Stimulated activated CD8-positive, alpha-beta memory T cell treated with anti-CD3 and anti-CD28 coated beads, Interleukin-2, amount 100 ng/mL, for 1 hour (primary cell): ENCODE measurements at regions not wholly inside any gene's neighbourhood (a gene's known extent, or its start where the extent isn't known, plus 50 kb on each side); places are given as distances from the start of the nearest gene placed in this dataset.
A peak's percentile ranks its signal among the peaks of the same experiment; 100 is the strongest.

Experiments used
- DNase-seq, 2 donors: peaks; one replicate each; pipeline ENCODE4 v3.0.0-alpha.2; 2020; ENCODE audit warnings: low read depth in 2 of 2

GRCh38 chr1:47703156-47703825 lies 265.4 kb downstream of the FOXD2 start:
- DNase-seq = no peak

DNA sequence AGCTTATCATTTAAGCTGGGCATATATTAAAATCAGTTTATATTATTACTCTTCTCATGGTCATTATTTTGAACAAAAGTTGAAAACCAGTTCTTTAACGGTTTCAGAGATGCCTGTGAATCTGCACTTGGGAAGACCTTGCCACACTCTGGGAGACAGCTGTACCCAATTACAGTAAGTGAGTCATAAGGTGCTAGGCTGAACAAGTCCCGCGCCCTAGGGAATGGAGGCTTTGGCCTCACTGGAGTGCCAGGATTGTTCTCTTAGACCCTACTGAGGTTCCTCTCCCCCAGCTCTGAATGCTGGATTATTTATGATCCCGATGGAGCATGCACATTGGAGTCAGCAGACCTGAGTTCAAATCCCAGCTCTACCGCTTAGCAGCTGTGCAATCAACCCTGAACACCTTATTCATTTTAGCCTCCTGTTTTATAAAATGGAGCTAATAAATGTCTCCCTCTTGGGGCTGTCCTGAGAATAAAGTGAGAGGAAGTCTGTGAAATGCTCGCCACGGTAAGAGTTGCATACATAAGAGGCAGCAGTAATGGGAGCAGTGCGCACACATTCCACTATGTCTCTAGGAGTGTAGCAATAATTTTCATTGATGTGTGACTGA lies 266.2 kb downstream of the FOXD2 start:
- no peak for DNase-seq

DNA sequence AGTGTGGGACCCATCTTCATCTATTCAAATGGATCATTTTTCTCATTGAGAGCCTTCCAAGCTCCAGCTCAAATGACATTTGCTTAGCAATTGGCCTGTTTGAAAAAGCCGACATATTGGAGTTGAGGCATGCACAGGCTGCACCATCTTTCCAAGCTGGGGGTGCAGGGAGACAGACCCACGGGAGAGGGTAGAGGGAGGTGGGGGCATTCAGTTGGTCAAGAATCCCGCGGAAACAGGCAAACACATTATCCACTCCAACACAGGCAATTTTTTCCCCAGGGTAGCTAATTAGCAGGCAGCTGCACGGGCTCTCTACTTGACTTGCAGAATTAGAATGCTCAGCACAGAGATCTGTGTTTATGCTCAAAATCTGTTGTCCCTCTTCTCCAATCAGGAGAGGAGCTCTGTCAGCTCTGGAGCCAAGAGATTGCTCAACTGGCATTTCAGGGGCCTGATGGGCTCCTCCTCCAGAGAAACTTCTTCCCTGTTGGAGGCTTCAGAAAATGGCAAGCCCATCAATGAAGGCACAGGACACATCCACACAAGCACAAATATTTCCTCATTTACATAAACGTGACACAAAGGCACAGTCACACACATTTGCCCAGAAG lies 267.8 kb downstream of the FOXD2 start:
- no peak for DNase-seq

DNA sequence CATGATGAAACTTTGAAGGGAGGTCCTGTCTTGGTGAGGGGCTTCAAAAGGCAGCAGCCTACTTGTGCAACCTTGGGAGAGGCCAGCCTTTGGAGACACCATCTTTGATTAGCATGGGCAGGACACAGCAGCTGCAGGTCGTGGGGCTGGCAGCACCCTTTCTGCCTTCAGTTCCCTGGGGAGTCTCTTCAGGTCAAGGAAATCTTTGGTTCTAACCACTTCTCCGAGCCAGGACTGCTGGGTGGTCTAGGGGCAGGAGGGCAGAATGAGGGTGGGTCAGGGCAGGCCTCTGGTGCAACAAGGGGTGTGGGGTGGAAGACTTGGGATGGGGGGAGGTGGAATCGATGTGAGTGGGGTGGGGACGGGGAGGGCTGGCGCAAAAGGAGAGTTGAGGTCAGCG lies 269.7 kb downstream of the FOXD2 start:
- no peak for DNase-seq

DNA sequence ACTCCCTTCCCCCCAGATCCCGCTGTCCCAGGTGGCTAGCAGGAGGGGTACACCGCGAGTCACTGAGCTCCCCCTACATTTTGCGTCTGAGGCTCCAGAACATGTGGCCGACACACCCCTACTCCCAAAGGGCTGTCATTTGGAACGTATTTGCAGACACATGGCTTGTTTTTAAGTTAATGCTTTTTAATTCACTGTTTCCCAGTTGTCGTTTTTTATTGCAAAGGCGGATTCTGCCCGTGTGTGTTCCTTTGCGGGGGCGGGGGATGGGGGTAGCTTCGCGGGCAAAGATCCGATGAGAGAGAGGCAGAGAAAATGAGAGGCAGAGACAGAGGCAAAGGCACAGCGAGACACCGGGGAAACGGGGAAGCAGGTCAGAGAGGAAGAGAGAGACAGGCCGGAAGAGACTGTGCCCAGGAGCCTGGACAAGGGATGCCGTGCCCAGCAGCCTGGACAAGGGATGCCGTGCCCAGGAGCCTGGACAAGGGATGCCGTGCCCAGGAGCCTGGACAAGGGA lies 270.2 kb downstream of the FOXD2 start:
- no peak for DNase-seq

GRCh38 chr1:47708658-47709018 lies 270.8 kb downstream of the FOXD2 start:
- DNase-seq = no peak

DNA sequence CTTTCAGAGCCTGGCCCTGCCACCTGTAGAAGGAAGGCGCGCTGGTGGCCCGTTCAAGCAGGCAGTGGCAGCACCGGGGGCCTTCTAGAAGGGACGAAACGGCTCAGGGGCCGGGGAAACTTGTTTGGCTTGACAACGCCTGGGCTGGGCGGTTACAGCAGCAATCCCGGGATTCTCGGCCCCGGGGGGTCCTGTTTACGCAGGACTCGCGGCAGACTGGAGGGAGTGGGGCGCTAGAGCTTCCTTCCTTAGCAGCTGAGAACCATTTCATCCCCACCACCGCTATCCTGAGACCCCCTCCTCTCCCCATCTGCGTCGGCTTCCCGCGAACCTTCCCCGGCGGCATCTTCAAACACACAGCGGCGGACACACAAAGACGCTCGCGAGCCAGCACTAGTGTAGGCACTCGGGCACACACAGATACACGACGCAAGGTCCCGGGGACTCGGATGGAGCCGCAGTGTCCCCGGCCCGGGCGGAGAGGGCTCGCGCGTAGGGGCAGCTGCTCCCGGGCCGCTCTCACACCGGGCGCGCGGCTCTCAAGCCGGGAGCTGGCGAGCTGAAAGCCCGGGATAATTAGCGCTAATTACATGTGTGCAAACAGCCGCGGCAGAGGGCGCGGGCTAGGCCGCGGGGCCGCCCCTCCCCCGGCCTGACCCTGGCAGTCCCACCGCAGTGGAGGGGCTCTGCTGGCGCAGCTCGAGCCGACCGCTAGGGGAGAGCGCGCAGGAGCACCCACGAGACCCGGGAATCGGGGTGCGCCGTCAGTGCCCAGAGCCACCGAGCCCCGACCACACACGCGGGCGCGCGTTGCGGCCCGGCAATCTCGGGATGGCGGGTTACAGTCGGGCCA lies 271.4 kb downstream of the FOXD2 start:
- DNase-seq = no peak

- DNase-seq = no peak
Measured at GRCh38 chr1:47709872-47710231, 272.0 kb downstream of the FOXD2 start.

DNA sequence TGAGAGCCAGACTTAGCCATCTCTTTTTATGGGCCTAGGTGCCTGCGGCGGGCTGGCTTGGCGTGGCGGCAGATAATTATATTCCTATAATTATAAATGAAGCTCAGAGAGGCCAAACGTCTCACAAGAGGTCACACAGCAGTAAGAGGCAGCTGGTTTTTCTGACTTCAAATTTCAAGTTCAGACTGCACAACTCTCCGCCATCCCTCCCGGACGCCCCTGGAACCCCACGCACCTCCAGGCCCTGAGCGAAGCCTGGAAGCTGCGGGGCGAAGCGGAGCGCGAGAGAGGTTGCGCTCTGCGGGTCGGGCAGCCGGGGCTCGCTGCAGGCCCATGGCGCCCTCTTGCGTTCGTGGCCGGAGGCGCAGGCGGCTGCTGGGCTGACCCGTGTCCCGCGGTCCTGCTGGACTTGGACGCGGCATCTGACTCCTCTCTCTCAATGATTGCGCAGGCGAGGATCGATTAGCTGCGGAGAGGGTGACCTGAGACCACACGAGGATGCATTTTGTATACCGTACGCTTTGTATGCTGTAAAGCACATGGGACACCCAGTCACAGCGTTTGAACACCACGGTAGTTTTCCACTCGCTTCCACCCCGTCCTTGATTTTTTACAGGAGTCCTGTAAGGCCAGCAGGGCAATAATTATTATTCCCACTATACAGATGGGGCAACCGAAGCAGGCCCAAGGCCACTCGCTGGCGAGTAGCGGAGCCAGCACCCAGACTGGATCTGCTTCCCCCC lies 272.7 kb downstream of the FOXD2 start:
- peak; percentile 18 to 34 for DNase-seq
